Astrocyte of the spinal cord (primary cell): ENCODE measurements at regions not wholly inside any gene's neighbourhood (a gene's known extent, or its start where the extent isn't known, plus 50 kb on each side); places are given as distances from the start of the nearest gene placed in this dataset.

Experiments
- DNase-seq: peaks from one replicate; pipeline ENCODE4 v3.0.0; 2011; ENCODE audit warnings: low read depth, low spot score
- H3K4me3 ChIP-seq: 2 replicates; pipeline ENCODE4 v1.5.1; 2011; ENCODE audit warnings: low read depth, mild to moderate bottlenecking, low read length, moderate library complexity
- in situ Hi-C: cut with HindIII; loops from 2 replicates; pipeline ENCODE4 v1.10.0; 2017; ENCODE audit warnings: low sequenced_read_pairs
- TF ChIP-seq, protein P1 (sequence below): IDR thresholded peaks from 2 replicates; pipeline ENCODE4 v1.5.1; 2012; ENCODE audit warnings: low read depth, mild to moderate bottlenecking, low read length, inconsistent platforms

DNA sequence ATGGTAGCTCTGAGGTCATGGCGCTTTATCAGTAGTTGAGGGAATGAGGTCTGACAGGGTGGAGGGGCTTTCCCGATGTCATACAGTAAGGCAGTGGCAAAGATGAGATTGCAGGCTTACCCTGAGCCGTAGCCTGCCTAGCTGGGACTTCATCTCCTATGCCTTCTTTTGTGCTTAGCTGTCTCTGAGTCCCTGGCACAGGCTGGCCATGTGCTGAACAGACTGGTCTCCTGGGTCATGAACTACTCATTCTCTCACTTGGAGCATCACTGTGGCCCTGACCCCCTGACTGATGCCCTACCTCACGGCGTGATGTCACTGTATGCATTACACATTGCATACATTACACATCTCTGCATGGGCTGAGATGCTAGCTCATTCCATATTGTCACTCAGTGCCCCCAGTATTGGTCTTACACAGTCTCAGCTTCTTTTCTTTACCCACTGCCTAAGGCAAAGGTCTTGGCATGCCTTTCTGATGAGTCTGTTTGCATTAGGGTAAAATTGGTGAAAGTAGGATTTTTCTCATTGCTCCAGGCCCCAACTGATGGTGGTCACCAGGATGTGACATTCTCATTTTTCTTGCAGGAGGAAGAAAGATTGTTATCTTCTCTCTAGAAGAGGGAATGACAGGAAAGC is 389.4 kb upstream of the CADM1 start:
- TF ChIP-seq, protein P1, sequence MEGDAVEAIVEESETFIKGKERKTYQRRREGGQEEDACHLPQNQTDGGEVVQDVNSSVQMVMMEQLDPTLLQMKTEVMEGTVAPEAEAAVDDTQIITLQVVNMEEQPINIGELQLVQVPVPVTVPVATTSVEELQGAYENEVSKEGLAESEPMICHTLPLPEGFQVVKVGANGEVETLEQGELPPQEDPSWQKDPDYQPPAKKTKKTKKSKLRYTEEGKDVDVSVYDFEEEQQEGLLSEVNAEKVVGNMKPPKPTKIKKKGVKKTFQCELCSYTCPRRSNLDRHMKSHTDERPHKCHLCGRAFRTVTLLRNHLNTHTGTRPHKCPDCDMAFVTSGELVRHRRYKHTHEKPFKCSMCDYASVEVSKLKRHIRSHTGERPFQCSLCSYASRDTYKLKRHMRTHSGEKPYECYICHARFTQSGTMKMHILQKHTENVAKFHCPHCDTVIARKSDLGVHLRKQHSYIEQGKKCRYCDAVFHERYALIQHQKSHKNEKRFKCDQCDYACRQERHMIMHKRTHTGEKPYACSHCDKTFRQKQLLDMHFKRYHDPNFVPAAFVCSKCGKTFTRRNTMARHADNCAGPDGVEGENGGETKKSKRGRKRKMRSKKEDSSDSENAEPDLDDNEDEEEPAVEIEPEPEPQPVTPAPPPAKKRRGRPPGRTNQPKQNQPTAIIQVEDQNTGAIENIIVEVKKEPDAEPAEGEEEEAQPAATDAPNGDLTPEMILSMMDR: no peak
- in situ Hi-C loops: no loop called here
- H3K4me3 ChIP-seq: no peak overlapping the region
- no peak for DNase-seq

DNA sequence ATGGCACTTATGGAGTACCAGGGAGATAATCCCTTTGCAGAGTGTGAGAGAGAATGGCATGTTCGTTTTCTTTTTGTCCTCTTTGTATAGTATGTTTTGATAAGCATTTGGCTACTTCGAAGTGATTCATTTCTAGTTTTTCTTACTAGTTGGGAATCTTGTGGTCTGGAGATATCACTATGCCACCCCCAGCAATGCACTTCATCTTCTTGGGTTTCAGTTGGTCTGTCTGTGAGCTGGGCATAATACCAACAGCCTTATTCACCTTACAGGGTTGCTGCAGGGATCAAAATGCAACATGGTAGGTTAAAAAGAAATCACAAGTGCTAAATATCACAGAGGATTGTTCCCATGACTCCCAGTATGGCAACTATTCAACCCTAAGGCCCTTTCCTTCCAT is 387.8 kb upstream of the CADM1 start:
- no peak overlapping the region for H3K4me3 ChIP-seq
- TF ChIP-seq, protein P1: no peak
- DNase-seq: no peak
- in situ Hi-C loops: no loop called here

DNA sequence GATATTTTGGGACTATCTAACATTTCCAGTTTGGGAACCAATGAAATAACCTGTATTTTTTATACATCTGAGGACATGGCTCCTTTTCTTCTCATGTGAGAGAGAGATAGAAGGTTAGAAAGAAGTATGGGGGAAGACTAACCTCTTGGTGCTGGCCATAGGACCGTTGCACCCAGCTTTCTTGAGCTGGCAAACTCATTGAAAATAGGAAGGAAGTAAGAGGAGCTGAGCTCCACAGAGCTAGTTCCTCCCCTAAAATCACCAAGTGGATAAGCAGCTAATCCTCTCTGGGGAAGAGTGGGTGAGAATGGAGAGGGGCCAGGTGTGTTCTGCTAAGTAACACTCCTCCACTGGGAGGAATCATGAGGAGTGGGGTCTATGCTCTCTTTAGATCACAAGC is 387.4 kb upstream of the CADM1 start:
- in situ Hi-C loops: no loop called here
- DNase-seq: no peak
- H3K4me3 ChIP-seq: no peak overlapping the region
- TF ChIP-seq, protein P1: no peak

DNA sequence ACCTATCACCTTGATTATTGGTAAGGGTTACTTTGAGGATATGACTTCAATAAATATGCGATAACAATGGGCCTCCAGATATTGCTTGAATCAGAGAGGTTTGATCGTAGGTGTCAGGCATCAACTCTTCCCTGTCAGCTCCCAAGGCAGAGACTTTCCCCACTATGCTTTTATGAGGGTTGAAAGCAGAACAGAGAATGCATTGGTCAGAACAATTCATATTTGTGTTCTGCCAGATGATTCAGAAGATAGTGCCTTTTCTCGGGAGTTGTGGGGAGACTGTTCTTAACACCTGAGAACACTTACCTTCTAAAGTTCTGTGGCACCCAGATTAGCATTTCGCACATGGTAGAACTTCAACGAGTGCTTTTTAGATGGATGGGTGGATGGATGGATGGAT is 386.3 kb upstream of the CADM1 start:
- TF ChIP-seq, protein P1: no peak
- DNase-seq: no peak
- no peak overlapping the region for H3K4me3 ChIP-seq
- in situ Hi-C loops: no loop called here

DNA sequence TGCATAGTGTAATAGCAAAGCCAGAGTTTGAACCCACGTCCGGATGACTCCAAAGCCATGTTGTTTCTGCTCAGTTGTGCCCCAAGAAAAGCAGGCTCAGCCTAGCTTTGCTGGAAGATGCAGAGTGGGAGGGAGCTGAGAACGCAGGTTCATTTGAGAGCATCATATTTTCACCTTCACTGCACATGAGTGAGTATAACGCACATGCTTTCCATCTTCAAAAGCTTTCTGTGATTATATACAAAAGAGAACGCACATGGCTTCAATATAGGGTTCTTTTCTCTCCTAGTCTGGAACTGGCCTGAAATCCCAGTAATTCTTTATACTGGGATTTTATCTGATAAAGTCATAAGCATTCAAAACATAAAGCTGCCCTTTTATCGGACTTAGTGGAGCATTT is 385.5 kb upstream of the CADM1 start:
- DNase-seq: no peak
- in situ Hi-C loops: no loop called here
- H3K4me3 ChIP-seq: no peak overlapping the region
- TF ChIP-seq, protein P1: no peak

DNA sequence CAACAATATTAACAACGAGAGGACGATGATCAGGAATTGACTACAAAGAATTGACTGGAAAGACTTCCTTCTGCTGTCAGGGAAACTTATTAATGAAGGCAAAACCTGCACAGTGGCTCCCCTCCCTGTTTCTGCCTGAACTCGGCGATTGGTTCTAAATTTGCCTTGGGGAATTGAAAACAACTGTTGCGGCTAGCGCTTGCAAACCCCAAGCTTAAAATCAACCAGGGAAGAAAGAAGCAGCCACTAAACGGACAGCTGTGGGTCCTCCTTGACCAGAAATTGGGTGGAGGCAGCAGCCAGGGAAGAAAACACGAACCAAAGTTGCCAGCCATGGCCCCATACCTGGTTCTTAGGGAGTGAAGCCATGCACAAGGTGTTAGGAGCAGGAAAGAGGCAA is 383.5 kb upstream of the CADM1 start:
- no peak overlapping the region for H3K4me3 ChIP-seq
- no peak for DNase-seq
- TF ChIP-seq, protein P1: no peak
- in situ Hi-C loops: no loop called here

DNA sequence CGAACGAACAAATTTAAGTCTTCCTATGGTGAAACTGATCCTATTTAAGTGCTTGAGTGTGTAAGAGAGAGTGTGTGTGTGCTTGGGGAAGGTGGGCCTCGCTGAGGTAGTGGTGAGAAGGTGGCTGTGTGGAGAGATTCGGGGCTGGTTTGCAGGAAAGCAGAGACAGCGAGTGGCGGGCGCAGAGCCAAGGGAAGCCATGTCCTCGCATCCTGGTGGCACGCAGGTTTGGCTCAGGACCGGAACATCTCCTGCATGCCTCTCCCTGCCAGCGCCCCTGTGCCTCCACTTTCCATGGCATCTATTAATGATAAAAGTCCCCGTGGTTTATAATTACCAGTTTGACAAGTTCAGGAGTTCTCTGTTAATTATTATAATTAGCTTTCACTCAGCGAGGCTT is 383.1 kb upstream of the CADM1 start:
- in situ Hi-C loops: no loop called here
- H3K4me3 ChIP-seq: no peak overlapping the region
- DNase-seq: no peak
- TF ChIP-seq, protein P1: no peak
